ENCODE measurements at regions not wholly inside any gene's neighbourhood (a gene's known extent, or its start where the extent isn't known, plus 50 kb on each side); places are given as distances from the start of the nearest gene placed in this dataset.

DNA sequence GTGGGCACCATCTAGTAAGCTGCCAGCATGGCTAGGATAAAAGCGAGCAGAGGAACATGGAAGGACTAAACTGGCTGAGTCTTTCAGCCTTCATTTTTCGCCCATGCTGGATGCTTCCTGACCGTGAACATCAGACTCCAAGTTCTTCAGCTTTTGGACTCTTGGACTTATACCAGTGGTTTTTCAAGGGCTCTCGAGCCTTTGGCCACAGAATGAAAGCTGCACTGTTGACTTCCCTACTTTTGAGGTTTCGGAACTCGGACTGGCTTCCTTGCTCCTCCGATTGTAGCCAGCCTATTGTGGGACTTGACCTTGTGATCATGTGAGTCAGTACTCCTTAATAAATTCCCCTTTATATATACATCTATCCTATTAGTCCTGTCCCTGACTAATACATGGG is 785.1 kb upstream of the SLITRK6 start:
- TF ChIP-seq, protein P1, sequence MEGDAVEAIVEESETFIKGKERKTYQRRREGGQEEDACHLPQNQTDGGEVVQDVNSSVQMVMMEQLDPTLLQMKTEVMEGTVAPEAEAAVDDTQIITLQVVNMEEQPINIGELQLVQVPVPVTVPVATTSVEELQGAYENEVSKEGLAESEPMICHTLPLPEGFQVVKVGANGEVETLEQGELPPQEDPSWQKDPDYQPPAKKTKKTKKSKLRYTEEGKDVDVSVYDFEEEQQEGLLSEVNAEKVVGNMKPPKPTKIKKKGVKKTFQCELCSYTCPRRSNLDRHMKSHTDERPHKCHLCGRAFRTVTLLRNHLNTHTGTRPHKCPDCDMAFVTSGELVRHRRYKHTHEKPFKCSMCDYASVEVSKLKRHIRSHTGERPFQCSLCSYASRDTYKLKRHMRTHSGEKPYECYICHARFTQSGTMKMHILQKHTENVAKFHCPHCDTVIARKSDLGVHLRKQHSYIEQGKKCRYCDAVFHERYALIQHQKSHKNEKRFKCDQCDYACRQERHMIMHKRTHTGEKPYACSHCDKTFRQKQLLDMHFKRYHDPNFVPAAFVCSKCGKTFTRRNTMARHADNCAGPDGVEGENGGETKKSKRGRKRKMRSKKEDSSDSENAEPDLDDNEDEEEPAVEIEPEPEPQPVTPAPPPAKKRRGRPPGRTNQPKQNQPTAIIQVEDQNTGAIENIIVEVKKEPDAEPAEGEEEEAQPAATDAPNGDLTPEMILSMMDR (IDR thresholded peaks at IDR 0.05): no peak
- TF ChIP-seq POLR2A (IDR thresholded peaks at IDR 0.05): no peak

Data from body of pancreas (tissue), 4 donors.